LHCN-M2 (cell line): ENCODE measurements at regions not wholly inside any gene's neighbourhood (a gene's known extent, or its start where the extent isn't known, plus 50 kb on each side); places are given as distances from the start of the nearest gene placed in this dataset.

Experiments used
- DNase-seq: peaks from one replicate; pipeline ENCODE4 v3.0.0-alpha.2; 2012; ENCODE audit warnings: low read depth

- no peak for DNase-seq
Observed at GRCh38 chr3:24756101-24756888, 261.6 kb upstream of the THRB start.

GRCh38 chr3:24763393-24763792 lies 268.7 kb upstream of the THRB start:
- DNase-seq = peak; percentile 7

- no peak for DNase-seq
Observed at GRCh38 chr3:24764236-24764915, 269.7 kb upstream of the THRB start.

GRCh38 chr3:24765399-24765798 lies 270.7 kb upstream of the THRB start:
- DNase-seq = no peak

- no peak for DNase-seq
Observed at GRCh38 chr3:24769918-24770317, 275.3 kb upstream of the THRB start.

GRCh38 chr3:24773798-24774197 lies 279.1 kb upstream of the THRB start:
- peak; percentile 42 for DNase-seq

GRCh38 chr3:24780991-24781390 lies 286.3 kb upstream of the THRB start:
- no peak for DNase-seq

- no peak for DNase-seq
Observed at GRCh38 chr3:24781454-24781853, 286.8 kb upstream of the THRB start.

GRCh38 chr3:24793896-24794295 lies 299.2 kb upstream of the THRB start:
- no peak for DNase-seq

- no peak for DNase-seq
Observed at GRCh38 chr3:24802614-24803013, 308.0 kb upstream of the THRB start.

- DNase-seq = no peak
Observed at GRCh38 chr3:24804095-24804494, 309.4 kb upstream of the THRB start.

GRCh38 chr3:24810881-24811280 lies 316.2 kb upstream of the THRB start:
- DNase-seq = no peak

- DNase-seq = no peak
Observed at GRCh38 chr3:24812116-24812515, 317.5 kb upstream of the THRB start.

GRCh38 chr3:24818055-24818454 lies 323.4 kb upstream of the THRB start:
- DNase-seq = no peak

- no peak for DNase-seq
Observed at GRCh38 chr3:24828011-24828410, 333.4 kb upstream of the THRB start.

GRCh38 chr3:24828551-24828950 lies 333.9 kb upstream of the THRB start:
- DNase-seq = no peak

GRCh38 chr3:24829011-24829581 lies 334.4 kb upstream of the THRB start:
- no peak for DNase-seq

- no peak for DNase-seq
Observed at GRCh38 chr3:24829629-24830229, 335.1 kb upstream of the THRB start.

GRCh38 chr3:24830230-24831152 lies 335.8 kb upstream of the THRB start:
- DNase-seq = no peak

GRCh38 chr3:24831221-24831620 lies 336.6 kb upstream of the THRB start:
- DNase-seq = no peak

GRCh38 chr3:24832891-24833290 lies 338.2 kb upstream of the THRB start:
- DNase-seq = peak; percentile 5
